Thyroid gland (tissue), 4 donors: ENCODE measurements at regions not wholly inside any gene's neighbourhood (a gene's known extent, or its start where the extent isn't known, plus 50 kb on each side); places are given as distances from the start of the nearest gene placed in this dataset.

ENCODE experiments used
- POLR2A ChIP-seq, 2 donors: fragments of 450-650 bp; IDR thresholded peaks; one replicate each; pipeline ENCODE4 v1.6.1; 2017; ENCODE audit warnings: antibody characterized with exemption in 2 of 2, mild to moderate bottlenecking in 2 of 2, moderate library complexity in 1 of 2
- TF ChIP-seq, protein P1 (sequence below), 6 experiments: fragments of 200-600 bp in 3 of 6; fragments of 450-650 bp in 3 of 6; sonication (generic) in 3 of 6; IDR thresholded peaks; one replicate each; pipeline ENCODE4 v1.5.1; 2016 to 2019; ENCODE audit warnings: antibody characterized with exemption in 6 of 6, mild to moderate bottlenecking in 2 of 6, inconsistent platforms in 1 of 6, moderate library complexity in 1 of 6

DNA sequence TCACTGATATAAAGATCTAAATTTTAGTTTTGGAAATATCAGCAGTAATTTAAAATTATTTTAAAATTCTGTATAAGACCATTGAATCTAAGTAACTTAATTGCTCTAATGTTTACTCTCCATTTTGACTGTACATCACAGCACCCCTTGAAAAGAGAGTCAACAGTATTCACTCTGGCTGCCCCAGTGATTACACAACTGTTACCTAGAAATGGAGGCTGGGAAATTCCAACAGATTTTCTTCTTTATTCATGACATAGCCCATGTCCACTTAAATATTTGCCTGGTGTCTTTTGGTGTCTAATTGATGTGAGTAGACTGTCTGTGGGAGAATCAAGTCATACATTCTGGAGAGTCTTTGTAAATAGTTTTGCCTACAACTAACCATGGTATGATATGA lies 301.8 kb upstream of the CDH6 start:
- TF ChIP-seq, protein P1, sequence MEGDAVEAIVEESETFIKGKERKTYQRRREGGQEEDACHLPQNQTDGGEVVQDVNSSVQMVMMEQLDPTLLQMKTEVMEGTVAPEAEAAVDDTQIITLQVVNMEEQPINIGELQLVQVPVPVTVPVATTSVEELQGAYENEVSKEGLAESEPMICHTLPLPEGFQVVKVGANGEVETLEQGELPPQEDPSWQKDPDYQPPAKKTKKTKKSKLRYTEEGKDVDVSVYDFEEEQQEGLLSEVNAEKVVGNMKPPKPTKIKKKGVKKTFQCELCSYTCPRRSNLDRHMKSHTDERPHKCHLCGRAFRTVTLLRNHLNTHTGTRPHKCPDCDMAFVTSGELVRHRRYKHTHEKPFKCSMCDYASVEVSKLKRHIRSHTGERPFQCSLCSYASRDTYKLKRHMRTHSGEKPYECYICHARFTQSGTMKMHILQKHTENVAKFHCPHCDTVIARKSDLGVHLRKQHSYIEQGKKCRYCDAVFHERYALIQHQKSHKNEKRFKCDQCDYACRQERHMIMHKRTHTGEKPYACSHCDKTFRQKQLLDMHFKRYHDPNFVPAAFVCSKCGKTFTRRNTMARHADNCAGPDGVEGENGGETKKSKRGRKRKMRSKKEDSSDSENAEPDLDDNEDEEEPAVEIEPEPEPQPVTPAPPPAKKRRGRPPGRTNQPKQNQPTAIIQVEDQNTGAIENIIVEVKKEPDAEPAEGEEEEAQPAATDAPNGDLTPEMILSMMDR (IDR thresholded peaks at IDR 0.05), result no peak
- TF ChIP-seq POLR2A (IDR thresholded peaks at IDR 0.05), result no peak
